Tibial nerve (tissue), 4 donors: ENCODE measurements at regions not wholly inside any gene's neighbourhood (a gene's known extent, or its start where the extent isn't known, plus 50 kb on each side); places are given as distances from the start of the nearest gene placed in this dataset.

Experiments
- DNase-seq, 2 donors: peaks; one replicate each; pipeline ENCODE4 v3.0.0-alpha.2; 2019; ENCODE audit warnings: low spot score in 2 of 2
- H3K27ac ChIP-seq, 4 donors: fragments of 200-600 bp; sonication (generic) in 3 of 4; one replicate each; pipeline ENCODE4 v1.5.1; 2017 to 2019; ENCODE audit warnings: mild to moderate bottlenecking in 1 of 4
- H3K27me3 ChIP-seq, 2 donors: fragments of 200-600 bp; sonication (generic) in 1 of 2; one replicate each; pipeline versions ENCODE4 v1.5.1 to v1.6.0; 2017 to 2019
- H3K36me3 ChIP-seq, 3 donors: fragments of 200-600 bp; sonication (generic); one replicate each; pipeline ENCODE4 v1.5.1; 2018 to 2019
- H3K4me1 ChIP-seq, 4 donors: fragments of 200-600 bp; sonication (generic) in 3 of 4; one replicate each; pipeline ENCODE4 v1.5.1; 2017 to 2019
- H3K4me3 ChIP-seq, 4 donors: fragments of 200-600 bp; sonication (generic) in 3 of 4; one replicate each; pipeline ENCODE4 v1.5.1; 2017 to 2019; ENCODE audit warnings: mild to moderate bottlenecking in 1 of 4, moderate library complexity in 1 of 4
- H3K9me3 ChIP-seq, 4 donors: fragments of 200-600 bp; sonication (generic) in 3 of 4; one replicate each; pipeline ENCODE4 v1.5.1; 2017 to 2019
- CTCF ChIP-seq, 5 experiments: fragments of 200-600 bp in 3 of 5; fragments of 450-650 bp in 2 of 5; sonication (generic) in 3 of 5; IDR thresholded peaks; one replicate each; pipeline ENCODE4 v1.5.1; 2016 to 2019; ENCODE audit warnings: antibody characterized with exemption in 5 of 5, mild to moderate bottlenecking in 3 of 5, moderate library complexity in 2 of 5
- EP300 ChIP-seq, 2 donors: sonication (generic); formaldehyde crosslinking; IDR thresholded peaks; one replicate each; pipeline ENCODE4 v1.6.1; 2017; ENCODE audit warnings: antibody characterized with exemption in 2 of 2, mild to moderate bottlenecking in 1 of 2
- POLR2A ChIP-seq, 2 donors: fragments of 450-650 bp; IDR thresholded peaks; one replicate each; pipeline ENCODE4 v1.6.1; 2017; ENCODE audit warnings: antibody characterized with exemption in 2 of 2, mild to moderate bottlenecking in 2 of 2, moderate library complexity in 2 of 2
- WGBS, 2 donors: methylation state at CpG; one replicate each; pipeline ENCODE4 v1.1.5; 2018; 5-methylcytosine and 5-hydroxymethylcytosine counted together

GRCh38 chr2:125745514-125745913, 910.4 kb upstream of the GYPC start:
- no peaks in the 10 kb centered on the region for H3K36me3 ChIP-seq
- H3K27ac ChIP-seq = no peak overlapping the region
- no peaks in the 10 kb centered on the region for H3K9me3 ChIP-seq
- DNase-seq = no peak
- TF ChIP-seq POLR2A (IDR thresholded peaks at IDR 0.05) = no peak
- TF ChIP-seq CTCF (IDR thresholded peaks at IDR 0.05) = peak in 1 of 5 experiments; percentile 11
- H3K4me3 ChIP-seq = no peak overlapping the region
- WGBS, 2 donors = 33 to 39% methylated on average over 4 of the region's 4 CpGs
- H3K4me1 ChIP-seq = no peaks in the 10 kb centered on the region
- no peaks in the 10 kb centered on the region for H3K27me3 ChIP-seq

GRCh38 chr2:125746321-125747164, 909.4 kb upstream of the GYPC start:
- Histone ChIP-seq H3K36me3 (no peaks in the 10 kb centered on the region), H3K9me3 (no peaks in the 10 kb centered on the region), H3K4me3 (no peak overlapping the region), H3K4me1 (no peaks in the 10 kb centered on the region), H3K27ac (no peak overlapping the region), H3K27me3 (no peaks in the 10 kb centered on the region)
- no peak for TF ChIP-seq POLR2A (IDR thresholded peaks at IDR 0.05)
- WGBS, 2 donors = 72 to 75% methylated on average over 4 of the region's 4 CpGs
- DNase-seq = no peak

DNA sequence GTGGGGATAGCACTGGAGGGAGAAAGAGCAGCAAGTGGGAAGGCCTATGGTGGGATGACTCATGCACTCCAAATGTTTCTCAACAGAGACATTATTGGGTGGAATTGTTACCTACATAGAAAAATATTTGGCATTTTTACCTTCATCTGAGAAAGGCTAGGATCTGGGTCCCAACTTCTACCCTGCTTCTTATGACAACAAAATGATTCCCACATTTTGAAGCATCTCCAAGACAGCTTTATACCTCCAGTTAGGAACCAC, 908.9 kb upstream of the GYPC start:
- Histone ChIP-seq H3K9me3 (no peaks in the 10 kb centered on the region), H3K36me3 (no peaks in the 10 kb centered on the region), H3K4me1 (no peaks in the 10 kb centered on the region), H3K27ac (no peak overlapping the region), H3K4me3 (no peak overlapping the region), H3K27me3 (no peaks in the 10 kb centered on the region)
- DNase-seq = no peak
- TF ChIP-seq CTCF (IDR thresholded peaks at IDR 0.05) = no peak
- TF ChIP-seq EP300 (IDR thresholded peaks at IDR 0.05) = no peak
- TF ChIP-seq POLR2A (IDR thresholded peaks at IDR 0.05) = no peak

DNA sequence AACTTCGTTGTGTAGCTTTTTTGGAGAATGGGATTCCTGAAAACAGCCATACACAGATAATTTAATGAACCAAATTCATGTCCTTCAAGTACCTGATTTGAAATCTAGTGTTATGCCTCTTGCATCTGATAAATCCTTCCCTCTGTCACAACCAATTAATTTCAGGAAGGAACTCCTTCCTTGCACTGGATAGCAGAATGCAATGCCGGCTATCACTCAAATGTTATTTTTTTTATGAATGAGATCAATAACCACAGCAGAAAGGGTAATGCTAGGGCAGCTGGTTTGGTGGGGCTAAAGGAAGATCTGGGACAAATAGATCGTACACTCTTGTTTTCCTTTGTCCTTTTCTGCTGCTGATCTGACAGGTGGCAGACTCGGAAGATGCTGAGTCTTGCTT, 899.5 kb upstream of the GYPC start:
- WGBS, 2 donors = 85 to 87% methylated on average over 4 of the region's 4 CpGs
- no peaks in the 10 kb centered on the region for H3K27me3 ChIP-seq
- H3K36me3 ChIP-seq = no peaks in the 10 kb centered on the region
- no peaks in the 10 kb centered on the region for H3K4me1 ChIP-seq
- no peak overlapping the region for H3K4me3 ChIP-seq
- no peaks in the 10 kb centered on the region for H3K9me3 ChIP-seq
- H3K27ac ChIP-seq = no peak overlapping the region
- no peak for TF ChIP-seq CTCF (IDR thresholded peaks at IDR 0.05)
- no peak for TF ChIP-seq POLR2A (IDR thresholded peaks at IDR 0.05)
- TF ChIP-seq EP300 (IDR thresholded peaks at IDR 0.05) = no peak
- DNase-seq = no peak

- Histone ChIP-seq H3K27ac (no peak overlapping the region), H3K9me3 (peaks cover 0 to 8% (median 0%) of the 10 kb centered on the region in 4 donors), H3K27me3 (no peaks in the 10 kb centered on the region), H3K36me3 (no peaks in the 10 kb centered on the region), H3K4me3 (no peak overlapping the region), H3K4me1 (no peaks in the 10 kb centered on the region)
- DNase-seq = no peak
- 72 to 78% methylated on average over 1 of the region's 1 CpG for WGBS, 2 donors
- TF ChIP-seq POLR2A (IDR thresholded peaks at IDR 0.05) = no peak
- TF ChIP-seq EP300 (IDR thresholded peaks at IDR 0.05) = no peak
- TF ChIP-seq CTCF (IDR thresholded peaks at IDR 0.05) = no peak
Observed at GRCh38 chr2:125796784-125797183, 859.2 kb upstream of the GYPC start.

DNA sequence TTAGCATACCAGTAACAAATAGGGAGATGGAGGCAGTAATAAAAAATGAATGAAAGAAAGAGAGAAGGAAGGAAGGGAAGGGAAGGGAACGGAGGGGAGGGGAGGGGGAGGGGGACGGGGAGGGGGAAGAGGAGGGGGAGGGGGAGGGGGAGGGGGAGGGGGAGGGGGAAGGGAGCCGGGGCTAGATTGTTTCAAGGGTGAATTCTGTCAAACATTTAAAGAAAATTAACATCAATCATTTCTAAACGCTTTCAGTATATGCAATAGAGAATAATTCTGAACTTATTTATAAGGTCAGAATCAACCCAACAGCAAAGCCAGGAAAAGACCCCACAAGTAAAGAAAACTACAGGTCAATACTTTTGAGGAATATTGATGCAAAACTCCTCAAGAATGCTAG, 858.8 kb upstream of the GYPC start:
- Histone ChIP-seq H3K36me3 (no peaks in the 10 kb centered on the region), H3K4me3 (no peak overlapping the region), H3K27ac (no peak overlapping the region), H3K27me3 (no peaks in the 10 kb centered on the region), H3K4me1 (no peaks in the 10 kb centered on the region), H3K9me3 (peaks cover 0 to 8% (median 0%) of the 10 kb centered on the region in 4 donors)
- WGBS, 2 donors = 79 to 82% methylated on average over 4 of the region's 4 CpGs
- DNase-seq = no peak
- no peak for TF ChIP-seq EP300 (IDR thresholded peaks at IDR 0.05)
- no peak for TF ChIP-seq POLR2A (IDR thresholded peaks at IDR 0.05)
- no peak for TF ChIP-seq CTCF (IDR thresholded peaks at IDR 0.05)
